ENCODE measurements at regions not wholly inside any gene's neighbourhood (a gene's known extent, or its start where the extent isn't known, plus 50 kb on each side); places are given as distances from the start of the nearest gene placed in this dataset.

DNA sequence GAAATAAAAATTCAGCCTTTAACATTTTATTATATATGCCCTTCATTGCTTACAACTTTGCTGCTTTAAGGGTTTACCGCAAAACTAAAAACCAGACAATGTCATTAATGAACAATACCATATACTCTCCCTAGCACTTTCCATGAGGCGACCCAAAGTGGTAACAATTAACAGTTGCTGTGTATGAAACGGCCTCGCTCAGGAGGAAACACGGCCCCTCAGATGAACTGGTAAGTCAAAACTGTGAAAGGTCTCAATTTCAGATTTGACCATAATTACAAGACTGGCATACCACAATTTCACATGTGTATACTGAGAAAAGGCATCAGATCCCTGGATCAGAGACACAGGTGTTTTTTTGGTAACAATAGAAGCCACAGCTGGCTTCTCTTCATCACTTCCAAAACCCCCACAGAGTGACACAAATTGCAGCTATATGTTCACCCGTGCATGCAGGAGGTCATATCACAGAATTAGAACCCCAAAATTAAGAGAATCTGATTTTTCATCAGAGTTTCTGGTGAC, 611.9 kb upstream of the ADAMTS5 start:
- H3K4me1 ChIP-seq (ENCODE audit: control extremely low read depth in 1 of 4, control insufficient read depth in 4 of 4, insufficient read depth in 4 of 4, low read length in 3 of 4), result no peaks in the 10 kb centered on the region
- WGBS (ENCODE audit: insufficient coverage), result 86% methylated on average over 3 of the region's 6 CpGs
- no peak overlapping the region for H3K27ac ChIP-seq (ENCODE audit: insufficient read depth in 1 of 2, low read depth in 1 of 2, low read length in 2 of 2, poor library complexity in 1 of 2, severe bottlenecking in 2 of 2)
- POLR2A ChIA-PET, result no interaction called here
- DNase-seq, result no peak
- CTCF ChIA-PET, result no interaction called here
- no peak overlapping the region for H3K4me3 ChIP-seq (ENCODE audit: control insufficient read depth in 1 of 7, extremely low read depth in 1 of 7, insufficient read depth in 4 of 7, low read depth in 2 of 7, low read length in 6 of 7)
- no peaks in the 10 kb centered on the region for H3K27me3 ChIP-seq (replicated peaks in 2 of 5; ENCODE audit: control insufficient read depth in 4 of 5, insufficient read depth in 5 of 5, low read length in 4 of 5)
- H3K36me3 ChIP-seq (ENCODE audit: control insufficient read depth in 4 of 4, insufficient read depth in 4 of 4, low read length in 3 of 4), result no peaks in the 10 kb centered on the region
- H3K9me3 ChIP-seq (ENCODE audit: control extremely low read depth in 1 of 5, control insufficient read depth in 4 of 5, insufficient read depth in 2 of 5, low read depth in 1 of 5, low read length in 4 of 5), result no peaks in the 10 kb centered on the region

- no peak overlapping the region for H3K27ac ChIP-seq (ENCODE audit: insufficient read depth in 1 of 2, low read depth in 1 of 2, low read length in 2 of 2, poor library complexity in 1 of 2, severe bottlenecking in 2 of 2)
- WGBS (ENCODE audit: insufficient coverage), result no CpG with 5 or more reads among the region's 2 CpGs
- CTCF ChIA-PET, result no interaction called here
Measured at GRCh38 chr21:27572696-27573095, 605.8 kb upstream of the ADAMTS5 start.

DNA sequence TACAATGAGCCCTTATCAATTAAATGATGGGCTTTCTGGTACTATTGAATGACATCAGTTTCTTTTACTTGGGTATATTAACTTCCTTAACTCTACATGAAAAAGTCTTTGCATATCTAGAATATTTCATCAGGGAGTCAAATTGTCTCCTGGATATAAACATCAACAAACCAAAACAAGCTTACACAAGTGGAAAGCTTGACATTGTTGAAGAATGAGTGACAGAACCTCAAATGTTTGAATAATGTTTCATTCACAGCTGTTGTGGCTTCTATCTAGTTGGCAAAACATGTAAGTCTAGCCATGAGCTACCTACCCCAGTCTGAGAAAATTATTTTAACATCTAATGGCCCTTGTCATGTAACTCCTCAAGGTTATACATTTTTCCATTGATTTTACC, 604.8 kb upstream of the ADAMTS5 start:
- no peaks in the 10 kb centered on the region for H3K36me3 ChIP-seq (ENCODE audit: control insufficient read depth in 4 of 4, insufficient read depth in 4 of 4, low read length in 3 of 4)
- H3K27ac ChIP-seq (ENCODE audit: insufficient read depth in 1 of 2, low read depth in 1 of 2, low read length in 2 of 2, poor library complexity in 1 of 2, severe bottlenecking in 2 of 2), result no peak overlapping the region
- H3K4me3 ChIP-seq (ENCODE audit: control insufficient read depth in 1 of 7, extremely low read depth in 1 of 7, insufficient read depth in 4 of 7, low read depth in 2 of 7, low read length in 6 of 7), result no peak overlapping the region
- no peaks in the 10 kb centered on the region for H3K9me3 ChIP-seq (ENCODE audit: control extremely low read depth in 1 of 5, control insufficient read depth in 4 of 5, insufficient read depth in 2 of 5, low read depth in 1 of 5, low read length in 4 of 5)
- no peaks in the 10 kb centered on the region for H3K4me1 ChIP-seq (ENCODE audit: control extremely low read depth in 1 of 4, control insufficient read depth in 4 of 4, insufficient read depth in 4 of 4, low read length in 3 of 4)
- ChIA-PET POLR2A (no interaction called here), CTCF (no interaction called here)
- no peak for DNase-seq
- no peaks in the 10 kb centered on the region for H3K27me3 ChIP-seq (replicated peaks in 2 of 5; ENCODE audit: control insufficient read depth in 4 of 5, insufficient read depth in 5 of 5, low read length in 4 of 5)

More at GRCh38 chr21:27572696-27573095, 605.8 kb upstream of the ADAMTS5 start:
- Histone ChIP-seq H3K36me3 (ENCODE audit: control insufficient read depth in 4 of 4, insufficient read depth in 4 of 4, low read length in 3 of 4) (no peaks in the 10 kb centered on the region), H3K27me3 (replicated peaks in 2 of 5; ENCODE audit: control insufficient read depth in 4 of 5, insufficient read depth in 5 of 5, low read length in 4 of 5) (no peaks in the 10 kb centered on the region), H3K4me3 (ENCODE audit: control insufficient read depth in 1 of 7, extremely low read depth in 1 of 7, insufficient read depth in 4 of 7, low read depth in 2 of 7, low read length in 6 of 7) (no peak overlapping the region), H3K4me1 (ENCODE audit: control extremely low read depth in 1 of 4, control insufficient read depth in 4 of 4, insufficient read depth in 4 of 4, low read length in 3 of 4) (no peaks in the 10 kb centered on the region), H3K9me3 (ENCODE audit: control extremely low read depth in 1 of 5, control insufficient read depth in 4 of 5, insufficient read depth in 2 of 5, low read depth in 1 of 5, low read length in 4 of 5) (no peaks in the 10 kb centered on the region)
- POLR2A ChIA-PET, result interaction anchor here (0.5 kb wide), 1 partner anchor 117 kb away, joined by 5 read pairs; no protein-coding TSS in a partner anchor
- DNase-seq, result no peak

GRCh38 chr21:27570306-27570868, 603.5 kb upstream of the ADAMTS5 start:
- no peaks in the 10 kb centered on the region for H3K36me3 ChIP-seq (ENCODE audit: control insufficient read depth in 4 of 4, insufficient read depth in 4 of 4, low read length in 3 of 4)
- H3K9me3 ChIP-seq (ENCODE audit: control extremely low read depth in 1 of 5, control insufficient read depth in 4 of 5, insufficient read depth in 2 of 5, low read depth in 1 of 5, low read length in 4 of 5), result no peaks in the 10 kb centered on the region
- no peaks in the 10 kb centered on the region for H3K4me1 ChIP-seq (ENCODE audit: control extremely low read depth in 1 of 4, control insufficient read depth in 4 of 4, insufficient read depth in 4 of 4, low read length in 3 of 4)
- CTCF ChIA-PET, result no interaction called here
- POLR2A ChIA-PET, result no interaction called here
- H3K27ac ChIP-seq (ENCODE audit: insufficient read depth in 1 of 2, low read depth in 1 of 2, low read length in 2 of 2, poor library complexity in 1 of 2, severe bottlenecking in 2 of 2), result no peak overlapping the region
- H3K27me3 ChIP-seq (replicated peaks in 2 of 5; ENCODE audit: control insufficient read depth in 4 of 5, insufficient read depth in 5 of 5, low read length in 4 of 5), result no peaks in the 10 kb centered on the region
- H3K4me3 ChIP-seq (ENCODE audit: control insufficient read depth in 1 of 7, extremely low read depth in 1 of 7, insufficient read depth in 4 of 7, low read depth in 2 of 7, low read length in 6 of 7), result no peak overlapping the region
- DNase-seq, result no peak
- WGBS (ENCODE audit: insufficient coverage), result 83% methylated on average over 2 of the region's 2 CpGs

DNA sequence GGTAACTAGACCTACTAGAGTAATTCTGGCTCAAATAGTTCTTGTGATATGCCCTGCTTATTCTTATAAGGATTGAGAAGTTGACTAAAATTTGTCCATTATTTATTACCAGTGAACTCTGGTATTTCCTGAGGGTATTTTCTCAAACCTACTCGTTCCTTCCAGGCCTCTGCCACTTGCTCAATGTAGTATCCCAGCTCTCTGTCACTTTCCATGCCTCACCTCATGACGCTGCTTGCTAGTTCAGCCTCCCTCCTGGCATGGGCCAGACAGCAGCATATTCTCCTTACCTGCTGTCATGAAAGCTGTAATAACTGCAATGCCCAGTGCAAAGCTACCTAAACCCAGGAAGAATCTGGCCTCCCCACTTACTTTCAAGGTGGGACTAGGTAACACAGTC, 602.9 kb upstream of the ADAMTS5 start:
- DNase-seq, result no peak
- no peaks in the 10 kb centered on the region for H3K36me3 ChIP-seq (ENCODE audit: control insufficient read depth in 4 of 4, insufficient read depth in 4 of 4, low read length in 3 of 4)
- H3K4me3 ChIP-seq (ENCODE audit: control insufficient read depth in 1 of 7, extremely low read depth in 1 of 7, insufficient read depth in 4 of 7, low read depth in 2 of 7, low read length in 6 of 7), result no peak overlapping the region
- CTCF ChIA-PET, result interaction anchor here (0.9 to 1.0 kb wide), 2 partner anchors 18 to 110 kb away, joined by 3 to 4 read pairs; no protein-coding TSS in a partner anchor
- no peaks in the 10 kb centered on the region for H3K4me1 ChIP-seq (ENCODE audit: control extremely low read depth in 1 of 4, control insufficient read depth in 4 of 4, insufficient read depth in 4 of 4, low read length in 3 of 4)
- no peaks in the 10 kb centered on the region for H3K9me3 ChIP-seq (ENCODE audit: control extremely low read depth in 1 of 5, control insufficient read depth in 4 of 5, insufficient read depth in 2 of 5, low read depth in 1 of 5, low read length in 4 of 5)
- POLR2A ChIA-PET, result no interaction called here
- 64% methylated on average over 2 of the region's 2 CpGs for WGBS (ENCODE audit: insufficient coverage)
- H3K27me3 ChIP-seq (replicated peaks in 2 of 5; ENCODE audit: control insufficient read depth in 4 of 5, insufficient read depth in 5 of 5, low read length in 4 of 5), result no peaks in the 10 kb centered on the region
- no peak overlapping the region for H3K27ac ChIP-seq (ENCODE audit: insufficient read depth in 1 of 2, low read depth in 1 of 2, low read length in 2 of 2, poor library complexity in 1 of 2, severe bottlenecking in 2 of 2)

- Histone ChIP-seq H3K27ac (ENCODE audit: insufficient read depth in 1 of 2, low read depth in 1 of 2, low read length in 2 of 2, poor library complexity in 1 of 2, severe bottlenecking in 2 of 2) (no peak overlapping the region), H3K4me1 (ENCODE audit: control extremely low read depth in 1 of 4, control insufficient read depth in 4 of 4, insufficient read depth in 4 of 4, low read length in 3 of 4) (no peaks in the 10 kb centered on the region), H3K9me3 (ENCODE audit: control extremely low read depth in 1 of 5, control insufficient read depth in 4 of 5, insufficient read depth in 2 of 5, low read depth in 1 of 5, low read length in 4 of 5) (no peaks in the 10 kb centered on the region), H3K4me3 (ENCODE audit: control insufficient read depth in 1 of 7, extremely low read depth in 1 of 7, insufficient read depth in 4 of 7, low read depth in 2 of 7, low read length in 6 of 7) (no peak overlapping the region), H3K27me3 (replicated peaks in 2 of 5; ENCODE audit: control insufficient read depth in 4 of 5, insufficient read depth in 5 of 5, low read length in 4 of 5) (no peaks in the 10 kb centered on the region), H3K36me3 (ENCODE audit: control insufficient read depth in 4 of 4, insufficient read depth in 4 of 4, low read length in 3 of 4) (no peaks in the 10 kb centered on the region)
- POLR2A ChIA-PET, result no interaction called here
- 100% methylated on average over 2 of the region's 2 CpGs for WGBS (ENCODE audit: insufficient coverage)
- CTCF ChIA-PET, result interaction anchor here (0.5 to 1.0 kb wide), 3 partner anchors 17 to 110 kb away, joined by 3 to 4 read pairs (median 4); no protein-coding TSS in a partner anchor
- no peak for DNase-seq
Measured at GRCh38 chr21:27569091-27569490, 602.2 kb upstream of the ADAMTS5 start.

DNA sequence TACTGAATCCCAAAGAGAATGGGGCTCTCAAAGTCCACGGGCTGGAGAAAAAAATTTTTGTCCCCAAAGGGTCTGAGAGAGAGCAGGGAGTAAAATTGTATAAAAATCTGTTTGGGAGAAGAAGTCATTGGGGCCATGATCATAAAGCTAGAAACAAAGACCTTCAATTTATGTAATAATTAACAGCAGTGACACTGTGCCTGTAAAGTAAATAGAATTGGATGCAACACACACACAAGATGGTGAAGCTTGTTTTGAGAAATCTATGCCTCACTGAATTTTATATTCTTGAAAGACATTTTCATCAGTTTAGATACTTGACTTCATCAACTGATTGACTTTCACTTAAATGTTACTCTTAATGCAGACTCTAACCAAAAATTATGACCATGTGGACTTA, 600.5 kb upstream of the ADAMTS5 start:
- H3K36me3 ChIP-seq (ENCODE audit: control insufficient read depth in 4 of 4, insufficient read depth in 4 of 4, low read length in 3 of 4), result no peaks in the 10 kb centered on the region
- no peak for DNase-seq
- no CpG with 5 or more reads among the region's 1 CpG for WGBS (ENCODE audit: insufficient coverage)
- no peaks in the 10 kb centered on the region for H3K4me1 ChIP-seq (ENCODE audit: control extremely low read depth in 1 of 4, control insufficient read depth in 4 of 4, insufficient read depth in 4 of 4, low read length in 3 of 4)
- POLR2A ChIA-PET, result no interaction called here
- no peaks in the 10 kb centered on the region for H3K9me3 ChIP-seq (ENCODE audit: control extremely low read depth in 1 of 5, control insufficient read depth in 4 of 5, insufficient read depth in 2 of 5, low read depth in 1 of 5, low read length in 4 of 5)
- no peaks in the 10 kb centered on the region for H3K27me3 ChIP-seq (replicated peaks in 2 of 5; ENCODE audit: control insufficient read depth in 4 of 5, insufficient read depth in 5 of 5, low read length in 4 of 5)
- H3K27ac ChIP-seq (ENCODE audit: insufficient read depth in 1 of 2, low read depth in 1 of 2, low read length in 2 of 2, poor library complexity in 1 of 2, severe bottlenecking in 2 of 2), result no peak overlapping the region
- CTCF ChIA-PET, result no interaction called here
- no peak overlapping the region for H3K4me3 ChIP-seq (ENCODE audit: control insufficient read depth in 1 of 7, extremely low read depth in 1 of 7, insufficient read depth in 4 of 7, low read depth in 2 of 7, low read length in 6 of 7)

All from common myeloid progenitor, CD34-positive (primary cell).